K562 (cell line): ENCODE measurements at regions not wholly inside any gene's neighbourhood (a gene's known extent, or its start where the extent isn't known, plus 50 kb on each side); places are given as distances from the start of the nearest gene placed in this dataset.

Experiments used
- ATAC-seq: fragments of 200-7000 bp; cut with Tn5 transposase; 3 replicates; pipeline ENCODE4 v1.9.1; 2020; ENCODE audit warnings: moderate library complexity
- BruUV-seq: library from RNA; stranded (reverse); fragments of 400-500 nt; replicated peaks from 2 replicates; lab custom pipeline; 2021; lab: Mats Ljungman, UMichigan
- CTCF ChIA-PET: fragments of 300-600 bp; formaldehyde crosslinking; extraction: SDS; loops from one replicate; lab custom pipeline; 2021; ENCODE audit warnings: low intra/inter-chr PET ratio; lab: Yijun Ruan, JAX
- POLR2A ChIA-PET: fragments of 300-600, 350-650 bp; sonication (Branson Sonifier 250); formaldehyde crosslinking; extraction: SDS; loops from one replicate; lab custom pipeline; 2021; ENCODE audit warnings: antibody characterized with exemption, inconsistent platforms; lab: Yijun Ruan, JAX
- DNase-seq, 4 experiments: peaks; one replicate each; pipeline versions ENCODE4 v3.0.0 to v3.0.0-alpha.2; 2011 to 2018; ENCODE audit warnings: low spot score in 3 of 4, mixed read lengths in 3 of 4; ENCODE audit errors: extremely low read depth in 1 of 4
- FAIRE-seq: peaks from 2 replicates; lab custom pipeline; 2011; peaks lifted over from hg19 to GRCh38; lab: Jason Lieb, UNC
- H2AFZ ChIP-seq: 2 replicates; pipeline ENCODE4 v1.6.0; 2011; ENCODE audit warnings: low read depth, low read length, control low read depth, inconsistent platforms
- H3K27ac ChIP-seq: fragments of 200-600 bp; 3 replicates; pipeline ENCODE4 v1.8.0; 2011; ENCODE audit warnings: low read depth, mild to moderate bottlenecking, control low read depth, inconsistent platforms, low read length, moderate library complexity, mixed read lengths; ENCODE audit errors: extremely low read depth
- H3K27me3 ChIP-seq, 2 experiments: fragments of 300-600 bp in 1 of 2; 2 replicates in 1 of 2; 3 replicates in 1 of 2; pipeline versions ENCODE4 v1.6.0 to v1.8.0; 2011; ENCODE audit warnings: inconsistent platforms in 2 of 2, low read length in 2 of 2, mild to moderate bottlenecking in 1 of 2, mixed read lengths in 1 of 2, moderate library complexity in 1 of 2; ENCODE audit not compliant: control insufficient read depth in 2 of 2, insufficient read depth in 2 of 2
- H3K36me3 ChIP-seq: fragments of 300-600 bp; 3 replicates; pipeline ENCODE4 v1.8.0; 2011; ENCODE audit warnings: mild to moderate bottlenecking, low read length, inconsistent platforms; ENCODE audit not compliant: control insufficient read depth, insufficient read depth
- H3K4me1 ChIP-seq, 2 experiments: fragments of 200-600 bp in 1 of 2; replicated peaks in 1 of 2; 2 replicates in 1 of 2; 3 replicates in 1 of 2; pipeline versions ENCODE4 v1.5.1 to v1.8.0; 2011; ENCODE audit warnings: inconsistent platforms in 2 of 2, low read length in 2 of 2, mild to moderate bottlenecking in 1 of 2, mixed read lengths in 1 of 2, moderate library complexity in 1 of 2; ENCODE audit not compliant: control insufficient read depth in 2 of 2, insufficient read depth in 2 of 2
- H3K4me2 ChIP-seq: 2 replicates; pipeline ENCODE4 v1.6.1; 2011; ENCODE audit warnings: low read length, control low read depth, inconsistent platforms, mixed read lengths; ENCODE audit not compliant: insufficient read depth
- H3K4me3 ChIP-seq: fragments of 200-600 bp; sonication (generic), shearing (Covaris generic); 2 replicates; pipeline ENCODE4 v1.5.1; 2016; ENCODE audit warnings: control low read depth, inconsistent platforms
- H3K79me2 ChIP-seq: fragments of 200-600 bp; 3 replicates; pipeline ENCODE4 v1.8.0; 2011; ENCODE audit warnings: low read length, inconsistent platforms; ENCODE audit not compliant: control insufficient read depth, insufficient read depth
- H3K9ac ChIP-seq, 2 experiments: 2 replicates each; pipeline versions ENCODE4 v1.6.0 to v1.6.1; 2011; ENCODE audit warnings: low read depth in 2 of 2, low read length in 2 of 2, control low read depth in 1 of 2, inconsistent platforms in 1 of 2, mild to moderate bottlenecking in 1 of 2, mixed read lengths in 1 of 2; ENCODE audit not compliant: insufficient read depth in 1 of 2
- H3K9me1 ChIP-seq: one replicate; pipeline ENCODE4 v1.6.0; 2011; ENCODE audit warnings: inconsistent platforms, mild to moderate bottlenecking, low read length, moderate library complexity; ENCODE audit not compliant: control insufficient read depth, insufficient read depth
- H3K9me3 ChIP-seq: replicated peaks from 2 replicates; pipeline ENCODE4 v1.5.1; 2011; ENCODE audit warnings: low read depth, low read length, inconsistent platforms; ENCODE audit not compliant: control insufficient read depth, insufficient read depth
- H4K20me1 ChIP-seq: replicated peaks from 2 replicates; pipeline ENCODE4 v1.6.1; 2011; ENCODE audit warnings: low read length, inconsistent platforms, mixed read lengths; ENCODE audit not compliant: control insufficient read depth, insufficient read depth
- FOXM1 ChIP-seq, 2 experiments: fragments of 450-650 bp in 1 of 2; sonication (generic) in 1 of 2; formaldehyde crosslinking in 1 of 2; IDR thresholded peaks; 2 replicates each; pipeline versions ENCODE4 v1.6.1 to v1.9.0; 2017 to 2022; ENCODE audit warnings: low read depth in 2 of 2, mild to moderate bottlenecking in 2 of 2, missing genetic modification reagents in 1 of 2, moderate library complexity in 1 of 2
- SAFB ChIP-seq: fragments of 200-400 bp; formaldehyde crosslinking; IDR thresholded peaks from 2 replicates; pipeline ENCODE4 v1.6.1; 2017; ENCODE audit warnings: low read depth, low read length, borderline replicate concordance
- SIX5 ChIP-seq, 2 experiments: IDR thresholded peaks; 2 replicates each; pipeline ENCODE4 v1.6.1; 2011; ENCODE audit warnings: low read length in 2 of 2, borderline replicate concordance in 1 of 2, low read depth in 1 of 2, mild to moderate bottlenecking in 1 of 2, moderate library complexity in 1 of 2; ENCODE audit not compliant: insufficient read depth in 1 of 2
- SRSF1 ChIP-seq: fragments of 200-400 bp; formaldehyde crosslinking; IDR thresholded peaks from 2 replicates; pipeline ENCODE4 v1.6.1; 2017; ENCODE audit warnings: mild to moderate bottlenecking, low read depth, low read length, moderate library complexity
- ZNF644 ChIP-seq: fragments of 200-800 bp; sonication (Bioruptor generic); IDR thresholded peaks from 2 replicates; pipeline ENCODE4 v1.6.1; 2016; ENCODE audit warnings: low read depth, missing genetic modification characterization, missing compliant biosample characterization
- WGBS: fragments of 100-300 bp; shearing (Covaris generic); methylation state at CpG from one replicate; pipeline ENCODE4 v1.1.6; 2016; ENCODE audit warnings: low coverage, mixed read lengths; ENCODE audit not compliant: insufficient coverage; ENCODE audit errors: missing lambda C conversion rate; 5-methylcytosine and 5-hydroxymethylcytosine counted together
- in situ Hi-C: fragments of 300-500 bp; cut with MboI; formaldehyde crosslinking; loops from 4 replicates; pipeline ENCODE4 v1.15.0; 2018; ENCODE audit warnings: inconsistent platforms, mixed read lengths
- intact Hi-C: fragments of 100-400 bp; cut with micrococcal nuclease; formaldehyde crosslinking; loops from 2 replicates; pipeline ENCODE4 v1.14.2; 2022
- TF ChIP-seq, protein P1 (sequence below): sonication (generic); formaldehyde crosslinking; IDR thresholded peaks from 2 replicates; pipeline ENCODE4 v1.8.1; 2022; ENCODE audit warnings: missing genetic modification reagents

DNA sequence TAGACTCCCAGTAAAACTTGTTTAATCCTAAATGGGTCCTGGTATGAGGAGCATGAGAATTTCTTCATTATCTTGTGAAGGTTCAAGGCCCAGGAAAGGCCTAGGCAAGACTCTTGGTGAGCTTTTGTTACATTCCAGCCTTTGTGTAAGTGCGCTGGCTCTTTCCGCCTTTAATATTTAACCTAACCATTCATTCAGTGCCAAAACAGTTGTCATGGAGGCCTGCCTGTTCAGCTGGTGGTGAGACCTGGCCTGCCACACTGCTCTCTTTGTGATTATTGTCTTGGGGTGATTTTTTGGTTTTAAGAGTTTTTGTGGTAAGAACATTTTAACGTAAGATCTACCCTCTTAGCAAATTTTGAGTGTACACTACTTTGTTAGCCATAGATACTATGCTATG, 127.5 kb upstream of the WWC1 start:
- H3K4me1 ChIP-seq, result no peaks in the 10 kb centered on the region
- in situ Hi-C loops, result no loop called here
- no peak overlapping the region for H3K4me2 ChIP-seq
- no peaks in the 10 kb centered on the region for H3K79me2 ChIP-seq
- H3K27ac ChIP-seq, result no peak overlapping the region
- BruUV-seq, result no TSS peak
- CTCF ChIA-PET, result no interaction called here
- H3K9ac ChIP-seq, result no peak overlapping the region
- ATAC-seq (no peak), FAIRE-seq (no peak), DNase-seq (no peak)
- TF ChIP-seq, protein P1, sequence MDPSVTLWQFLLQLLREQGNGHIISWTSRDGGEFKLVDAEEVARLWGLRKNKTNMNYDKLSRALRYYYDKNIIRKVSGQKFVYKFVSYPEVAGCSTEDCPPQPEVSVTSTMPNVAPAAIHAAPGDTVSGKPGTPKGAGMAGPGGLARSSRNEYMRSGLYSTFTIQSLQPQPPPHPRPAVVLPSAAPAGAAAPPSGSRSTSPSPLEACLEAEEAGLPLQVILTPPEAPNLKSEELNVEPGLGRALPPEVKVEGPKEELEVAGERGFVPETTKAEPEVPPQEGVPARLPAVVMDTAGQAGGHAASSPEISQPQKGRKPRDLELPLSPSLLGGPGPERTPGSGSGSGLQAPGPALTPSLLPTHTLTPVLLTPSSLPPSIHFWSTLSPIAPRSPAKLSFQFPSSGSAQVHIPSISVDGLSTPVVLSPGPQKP, result no peak
- TF ChIP-seq SRSF1 (no peak), FOXM1 (IDR thresholded peaks at IDR 0.05; ENCODE audit: low read depth) (no peak), FOXM1 (CRISPR knock-in tag; IDR thresholded peaks at IDR 0.05; ENCODE audit: low read depth) (no peak), SIX5 (IDR thresholded peaks at IDR 0.05; ENCODE audit: borderline replicate concordance in 1 of 2, insufficient read depth in 1 of 2, low read depth in 1 of 2, low read length in 2 of 2) (no peak), SAFB (no peak), ZNF644 (tag) (no peak)
- no peaks in the 10 kb centered on the region for H3K36me3 ChIP-seq
- no peaks in the 10 kb centered on the region for H4K20me1 ChIP-seq
- no peak overlapping the region for H3K4me3 ChIP-seq
- H3K27me3 ChIP-seq, result peaks cover 0 to 6% of the 10 kb centered on the region in 2 experiments; a peak in 2 of 5 replicates
- H3K9me1 ChIP-seq, result no peaks in the 10 kb centered on the region
- H2AFZ ChIP-seq, result no peak overlapping the region
- WGBS, result 0% methylated on average over 3 of the region's 3 CpGs
- H3K9me3 ChIP-seq, result no peaks in the 10 kb centered on the region
- POLR2A ChIA-PET, result interaction anchor here (1.2 kb wide), 1 partner anchor 21 kb away, joined by 4 read pairs; no protein-coding TSS in a partner anchor
- intact Hi-C loops, result no loop called here
